K562 (cell line): ENCODE measurements at regions not wholly inside any gene's neighbourhood (a gene's known extent, or its start where the extent isn't known, plus 50 kb on each side); places are given as distances from the start of the nearest gene placed in this dataset.

Experiments used
- ARID4B ChIP-seq: sonication (generic); formaldehyde crosslinking; IDR thresholded peaks from 2 replicates; pipeline ENCODE4 v1.8.0; 2022; ENCODE audit warnings: mild to moderate bottlenecking, missing genetic modification reagents
- BRD4 ChIP-seq: fragments of 200-600 bp; sonication (generic); IDR thresholded peaks from 2 replicates; pipeline ENCODE4 v1.6.1; 2017; ENCODE audit warnings: inconsistent platforms
- FOXA3 ChIP-seq, 2 experiments: fragments of 450-650 bp in 1 of 2; sonication (generic) in 1 of 2; formaldehyde crosslinking; IDR thresholded peaks in 1 of 2; conservative IDR thresholded peaks in 1 of 2; 2 replicates each; pipeline versions ENCODE4 v1.4.0 to v1.8.0; 2020 to 2022; ENCODE audit warnings: mild to moderate bottlenecking in 2 of 2, missing genetic modification reagents in 1 of 2
- IFI16 ChIP-seq: fragments of 250-450 bp; sonication (Bioruptor Pico); IDR thresholded peaks from 2 replicates; pipeline ENCODE4 v2.1.2; 2022; ENCODE audit warnings: mild to moderate bottlenecking, inconsistent platforms
- PATZ1 ChIP-seq: fragments of 250-450 bp; sonication (Bioruptor Pico); IDR thresholded peaks from 2 replicates; pipeline ENCODE4 v1.5.0; 2020; ENCODE audit warnings: mild to moderate bottlenecking, borderline replicate concordance
- PREB ChIP-seq: sonication (generic); formaldehyde crosslinking; IDR thresholded peaks from 2 replicates; pipeline ENCODE4 v1.8.1; 2023; ENCODE audit warnings: mild to moderate bottlenecking, missing genetic modification reagents
- RBFOX2 ChIP-seq: fragments of 200-400 bp; formaldehyde crosslinking; IDR thresholded peaks from 2 replicates; pipeline ENCODE4 v1.6.1; 2017; ENCODE audit warnings: low read depth, mild to moderate bottlenecking, low read length, moderate library complexity
- REST ChIP-seq, 2 experiments: fragments of 450-650 bp; formaldehyde crosslinking in 1 of 2; IDR thresholded peaks; 2 replicates each; pipeline versions ENCODE4 v1.4.0 to v1.6.1; 2014 to 2020; ENCODE audit warnings: mild to moderate bottlenecking in 2 of 2, borderline replicate concordance in 1 of 2, low read depth in 1 of 2
- SMARCE1 ChIP-seq: fragments of 450-650 bp; IDR thresholded peaks from 2 replicates; pipeline ENCODE4 v1.7.1; 2016; ENCODE audit warnings: mild to moderate bottlenecking
- SRSF3 ChIP-seq: fragments of 200-400 bp; formaldehyde crosslinking; IDR thresholded peaks from 2 replicates; pipeline ENCODE4 v1.6.1; 2016; ENCODE audit warnings: mild to moderate bottlenecking, low read length, moderate library complexity; ENCODE audit not compliant: insufficient read depth
- ZNF511 ChIP-seq: sonication (generic); formaldehyde crosslinking; IDR thresholded peaks from 2 replicates; pipeline ENCODE4 v1.8.0; 2022; ENCODE audit warnings: mild to moderate bottlenecking, missing genetic modification reagents

- TF ChIP-seq IFI16 (CRISPR knock-in tag) (no peak), PATZ1 (CRISPR knock-in tag) (no peak), SMARCE1 (no peak), FOXA3 (CRISPR knock-in tag; conservative IDR thresholded peaks at IDR 0.05 in 1 of 2, IDR thresholded peaks at IDR 0.05 in 1 of 2) (no peak), BRD4 (no peak), PREB (CRISPR knock-in tag) (no peak), SRSF3 (no peak), REST (IDR thresholded peaks at IDR 0.05; ENCODE audit: borderline replicate concordance) (no peak), REST (CRISPR knock-in tag; IDR thresholded peaks at IDR 0.05; ENCODE audit: low read depth) (no peak), ARID4B (CRISPR knock-in tag) (no peak), RBFOX2 (no peak), ZNF511 (CRISPR knock-in tag) (no peak)
These were observed 65.3 kb upstream of the CCDC85A start (continued) for GRCh38 chr2:56118474-56118873.
